ENCODE measurements at regions not wholly inside any gene's neighbourhood (a gene's known extent, or its start where the extent isn't known, plus 50 kb on each side); places are given as distances from the start of the nearest gene placed in this dataset.

DNA sequence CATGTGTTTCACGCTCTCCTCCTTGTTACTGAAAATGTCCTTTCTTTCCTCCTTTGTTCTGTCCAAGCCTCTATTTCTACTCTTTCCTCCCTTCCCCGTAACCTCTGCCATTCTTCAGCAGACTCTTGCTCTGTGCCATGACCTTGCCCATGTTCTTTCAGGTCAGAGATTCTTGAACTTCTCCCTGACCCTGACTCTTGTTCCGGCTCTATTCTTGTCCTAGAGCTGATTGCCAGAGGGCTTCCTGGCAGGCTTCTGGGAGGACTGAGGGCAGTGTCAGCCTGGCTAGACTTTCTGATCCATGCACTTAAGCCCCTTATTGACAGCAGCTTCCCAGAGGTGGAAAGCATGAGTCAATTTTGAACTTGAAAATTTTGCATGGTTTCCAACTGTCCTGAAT, 174.2 kb downstream of the TMEM161B start:
- TF ChIP-seq POLR2A (IDR thresholded peaks at IDR 0.05), result no peak
- TF ChIP-seq EP300 (IDR thresholded peaks at IDR 0.05), result no peak
- TF ChIP-seq, protein P1, sequence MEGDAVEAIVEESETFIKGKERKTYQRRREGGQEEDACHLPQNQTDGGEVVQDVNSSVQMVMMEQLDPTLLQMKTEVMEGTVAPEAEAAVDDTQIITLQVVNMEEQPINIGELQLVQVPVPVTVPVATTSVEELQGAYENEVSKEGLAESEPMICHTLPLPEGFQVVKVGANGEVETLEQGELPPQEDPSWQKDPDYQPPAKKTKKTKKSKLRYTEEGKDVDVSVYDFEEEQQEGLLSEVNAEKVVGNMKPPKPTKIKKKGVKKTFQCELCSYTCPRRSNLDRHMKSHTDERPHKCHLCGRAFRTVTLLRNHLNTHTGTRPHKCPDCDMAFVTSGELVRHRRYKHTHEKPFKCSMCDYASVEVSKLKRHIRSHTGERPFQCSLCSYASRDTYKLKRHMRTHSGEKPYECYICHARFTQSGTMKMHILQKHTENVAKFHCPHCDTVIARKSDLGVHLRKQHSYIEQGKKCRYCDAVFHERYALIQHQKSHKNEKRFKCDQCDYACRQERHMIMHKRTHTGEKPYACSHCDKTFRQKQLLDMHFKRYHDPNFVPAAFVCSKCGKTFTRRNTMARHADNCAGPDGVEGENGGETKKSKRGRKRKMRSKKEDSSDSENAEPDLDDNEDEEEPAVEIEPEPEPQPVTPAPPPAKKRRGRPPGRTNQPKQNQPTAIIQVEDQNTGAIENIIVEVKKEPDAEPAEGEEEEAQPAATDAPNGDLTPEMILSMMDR (IDR thresholded peaks at IDR 0.05), result no peak
- no peak for TF ChIP-seq POLR2AphosphoS5 (IDR thresholded peaks at IDR 0.05)
- 59 to 62% methylated on average over 3 of the region's 3 CpGs for WGBS, 2 donors
- H3K4me3 ChIP-seq, result no peak overlapping the region
- no peaks in the 10 kb centered on the region for H3K27me3 ChIP-seq
- no peak overlapping the region for H3K27ac ChIP-seq
- no peaks in the 10 kb centered on the region for H3K36me3 ChIP-seq
- DNase-seq, result no peak
- H3K9me3 ChIP-seq, result no peaks in the 10 kb centered on the region
- no peaks in the 10 kb centered on the region for H3K4me1 ChIP-seq
- ATAC-seq (ENCODE audit: low FRiP score in 2 of 2), result no peak

DNA sequence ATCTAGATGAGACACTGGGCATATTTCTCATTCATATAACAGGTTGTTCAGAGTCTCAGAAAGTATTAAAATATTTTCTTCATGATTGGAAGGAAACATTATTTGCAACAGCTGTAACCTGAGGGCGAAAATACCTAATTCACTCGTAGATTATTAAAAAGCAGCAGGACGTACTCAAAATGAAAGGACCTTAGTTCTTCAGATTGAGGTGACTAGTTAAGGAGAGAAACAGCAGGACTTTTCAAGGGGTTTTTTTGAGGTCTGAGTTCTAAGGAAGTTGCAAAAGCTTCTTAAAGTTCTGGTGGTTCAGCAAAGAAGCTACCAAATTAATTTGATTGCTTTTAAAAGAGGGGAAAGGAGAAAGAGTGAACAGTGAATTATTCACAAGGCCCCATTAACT, 174.9 kb downstream of the TMEM161B start:
- no peak overlapping the region for H3K27ac ChIP-seq
- H3K27me3 ChIP-seq, result no peaks in the 10 kb centered on the region
- no peak for ATAC-seq (ENCODE audit: low FRiP score in 2 of 2)
- H3K36me3 ChIP-seq, result no peaks in the 10 kb centered on the region
- no peaks in the 10 kb centered on the region for H3K4me1 ChIP-seq
- TF ChIP-seq, protein P1 (IDR thresholded peaks at IDR 0.05), result no peak
- TF ChIP-seq POLR2A (IDR thresholded peaks at IDR 0.05) (no peak), EP300 (IDR thresholded peaks at IDR 0.05) (no peak), POLR2AphosphoS5 (IDR thresholded peaks at IDR 0.05) (no peak)
- H3K9me3 ChIP-seq, result no peaks in the 10 kb centered on the region
- 75% methylated on average over 3 of the region's 3 CpGs for WGBS, 2 donors
- H3K4me3 ChIP-seq, result no peak overlapping the region
- no peak for DNase-seq

DNA sequence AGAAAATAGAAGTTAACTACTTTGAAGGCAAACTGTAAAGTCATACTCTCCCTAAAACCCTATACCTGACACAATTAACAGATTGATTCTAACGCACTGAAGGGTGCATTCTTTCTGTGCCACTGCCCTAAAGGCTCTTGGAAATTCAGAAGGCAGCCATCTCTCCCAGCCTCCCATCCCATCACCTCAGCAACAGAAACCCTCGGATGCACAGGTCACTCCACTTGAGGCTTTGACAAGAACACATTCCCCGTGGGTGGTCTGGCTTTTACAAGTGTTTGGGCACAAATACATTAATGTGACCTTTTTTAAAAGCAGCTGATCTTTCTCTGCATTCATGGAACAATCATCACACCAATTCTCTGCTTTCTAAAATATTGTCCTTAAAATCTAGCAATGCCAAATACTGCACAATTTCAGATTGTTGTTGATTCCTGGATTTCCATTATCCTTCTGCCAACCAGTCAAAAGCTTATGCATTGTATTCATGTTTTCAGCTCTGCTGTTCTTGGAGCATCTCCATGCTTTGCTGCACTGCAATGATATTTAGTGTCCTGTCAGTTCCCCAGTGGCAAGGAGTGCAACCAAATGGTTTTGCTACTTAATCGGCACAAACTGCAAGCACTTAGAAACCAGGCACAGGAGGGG, 175.6 kb downstream of the TMEM161B start:
- 36 to 42% methylated on average over 4 of the region's 4 CpGs for WGBS, 2 donors
- TF ChIP-seq POLR2AphosphoS5 (IDR thresholded peaks at IDR 0.05), result no peak
- TF ChIP-seq EP300 (IDR thresholded peaks at IDR 0.05), result no peak
- DNase-seq (no peak), ATAC-seq (ENCODE audit: low FRiP score in 2 of 2) (no peak)
- Histone ChIP-seq H3K4me3 (no peak overlapping the region), H3K36me3 (no peaks in the 10 kb centered on the region), H3K4me1 (no peaks in the 10 kb centered on the region), H3K27ac (no peak overlapping the region), H3K27me3 (no peaks in the 10 kb centered on the region), H3K9me3 (no peaks in the 10 kb centered on the region)

DNA sequence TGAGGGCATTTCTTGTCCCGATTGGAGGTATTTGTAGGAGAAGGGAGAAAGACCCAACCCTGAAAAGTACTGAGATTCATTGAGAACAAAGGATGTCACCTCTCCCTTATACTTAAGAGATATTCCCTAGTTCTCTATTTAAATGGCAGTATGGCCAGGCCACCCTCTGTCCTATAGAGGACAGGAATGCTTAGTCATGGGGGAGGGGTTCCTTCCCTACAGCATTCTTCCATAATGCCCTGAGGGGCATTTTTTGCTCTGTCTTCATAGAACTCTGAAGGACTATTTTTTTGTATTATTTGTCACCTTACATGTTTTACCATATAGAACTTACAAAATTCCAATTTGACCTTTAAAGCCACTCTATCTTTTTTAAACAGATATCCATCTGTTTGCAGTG, 176.3 kb downstream of the TMEM161B start:
- no peaks in the 10 kb centered on the region for H3K9me3 ChIP-seq
- no peak for DNase-seq
- TF ChIP-seq POLR2A (IDR thresholded peaks at IDR 0.05), result no peak
- TF ChIP-seq EP300 (IDR thresholded peaks at IDR 0.05), result no peak
- TF ChIP-seq POLR2AphosphoS5 (IDR thresholded peaks at IDR 0.05), result no peak
- TF ChIP-seq, protein P1 (IDR thresholded peaks at IDR 0.05), result no peak
- 58 to 71% methylated on average over 1 of the region's 1 CpG for WGBS, 2 donors
- no peak for ATAC-seq (ENCODE audit: low FRiP score in 2 of 2)
- H3K4me1 ChIP-seq, result no peaks in the 10 kb centered on the region
- no peaks in the 10 kb centered on the region for H3K36me3 ChIP-seq
- no peaks in the 10 kb centered on the region for H3K27me3 ChIP-seq
- no peak overlapping the region for H3K4me3 ChIP-seq
- H3K27ac ChIP-seq, result no peak overlapping the region

DNA sequence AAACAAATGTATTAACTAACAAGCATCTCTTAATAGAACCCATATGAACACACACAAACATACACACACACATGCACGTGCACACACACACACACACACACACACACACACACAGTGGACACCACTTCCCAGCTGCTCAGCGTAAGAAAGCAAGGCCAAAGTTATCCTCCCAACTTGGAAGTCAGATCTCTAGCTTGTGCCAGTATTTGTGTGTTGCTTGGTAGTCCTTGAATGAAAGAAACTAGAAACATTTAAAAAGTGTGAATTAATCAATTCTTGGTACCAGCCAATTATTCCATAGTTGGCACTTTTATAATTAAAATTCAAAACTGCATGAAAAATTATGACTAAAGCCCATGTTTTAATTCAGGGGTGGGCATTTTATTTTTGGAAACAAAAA, 178.1 kb downstream of the TMEM161B start:
- ATAC-seq (ENCODE audit: low FRiP score in 2 of 2), result no peak
- no peak overlapping the region for H3K4me3 ChIP-seq
- peak in 1 of 2 donors; percentile 15 for DNase-seq
- no peaks in the 10 kb centered on the region for H3K4me1 ChIP-seq
- H3K36me3 ChIP-seq, result no peaks in the 10 kb centered on the region
- H3K27ac ChIP-seq, result no peak overlapping the region
- H3K9me3 ChIP-seq, result no peaks in the 10 kb centered on the region
- 82 to 92% methylated on average over 2 of the region's 2 CpGs for WGBS, 2 donors
- no peaks in the 10 kb centered on the region for H3K27me3 ChIP-seq
- TF ChIP-seq, protein P1 (IDR thresholded peaks at IDR 0.05), result no peak
- no peak for TF ChIP-seq POLR2A (IDR thresholded peaks at IDR 0.05)
- no peak for TF ChIP-seq EP300 (IDR thresholded peaks at IDR 0.05)
- TF ChIP-seq POLR2AphosphoS5 (IDR thresholded peaks at IDR 0.05), result no peak
